ENCODE measurements at regions not wholly inside any gene's neighbourhood (a gene's known extent, or its start where the extent isn't known, plus 50 kb on each side); places are given as distances from the start of the nearest gene placed in this dataset.

DNA sequence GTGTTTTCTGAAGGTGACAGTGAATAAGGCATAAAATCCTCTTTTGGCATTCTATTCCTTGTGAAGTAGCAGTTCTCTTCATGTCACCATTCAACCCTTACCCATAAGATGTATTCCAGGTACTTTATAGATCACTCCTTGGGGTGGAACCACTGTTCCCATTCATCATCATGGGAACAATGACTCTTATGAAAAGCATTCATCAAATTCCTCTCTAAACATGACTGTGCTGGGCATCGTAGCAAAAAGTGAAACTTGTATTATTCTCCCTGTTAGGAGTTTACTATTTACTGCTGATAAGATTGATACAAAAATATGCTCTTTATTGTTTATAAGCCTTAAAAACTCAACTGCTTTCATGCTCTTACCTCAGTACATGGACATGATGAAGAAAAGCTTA lies 793.4 kb downstream of the LIG4 start:
- in situ Hi-C loops (cut with MboI) (no loop called here), intact Hi-C loops (cut with micrococcal nuclease) (no loop called here)
- H3K36me3 ChIP-seq (ENCODE audit: control insufficient read depth, insufficient read depth, low read length): no peaks in the 10 kb centered on the region
- no peaks in the 10 kb centered on the region for H3K4me1 ChIP-seq (replicated peaks in 1 of 2; ENCODE audit: control insufficient read depth in 2 of 2, insufficient read depth in 2 of 2, low read length in 2 of 2)
- H3K79me2 ChIP-seq (ENCODE audit: control insufficient read depth, insufficient read depth, low read length): no peaks in the 10 kb centered on the region
- no peak overlapping the region for H3K4me3 ChIP-seq
- no peaks in the 10 kb centered on the region for H3K9me1 ChIP-seq (ENCODE audit: control insufficient read depth, insufficient read depth, low read length)
- no peak overlapping the region for H3K27ac ChIP-seq (ENCODE audit: extremely low read depth, low read depth, low read length)
- CTCF ChIA-PET (ENCODE audit: low intra/inter-chr PET ratio): no interaction called here
- ATAC-seq: no peak
- no peak overlapping the region for H3K4me2 ChIP-seq (ENCODE audit: insufficient read depth, low read length)
- FAIRE-seq: no peak
- H3K27me3 ChIP-seq (ENCODE audit: control insufficient read depth in 2 of 2, insufficient read depth in 2 of 2, low read length in 2 of 2): no peaks in the 10 kb centered on the region
- no TSS peak for BruUV-seq (replicated peaks)
- 0% methylated on average over 1 of the region's 1 CpG for WGBS (ENCODE audit: insufficient coverage, low coverage, missing lambda C conversion rate)
- TF ChIP-seq, protein P1, sequence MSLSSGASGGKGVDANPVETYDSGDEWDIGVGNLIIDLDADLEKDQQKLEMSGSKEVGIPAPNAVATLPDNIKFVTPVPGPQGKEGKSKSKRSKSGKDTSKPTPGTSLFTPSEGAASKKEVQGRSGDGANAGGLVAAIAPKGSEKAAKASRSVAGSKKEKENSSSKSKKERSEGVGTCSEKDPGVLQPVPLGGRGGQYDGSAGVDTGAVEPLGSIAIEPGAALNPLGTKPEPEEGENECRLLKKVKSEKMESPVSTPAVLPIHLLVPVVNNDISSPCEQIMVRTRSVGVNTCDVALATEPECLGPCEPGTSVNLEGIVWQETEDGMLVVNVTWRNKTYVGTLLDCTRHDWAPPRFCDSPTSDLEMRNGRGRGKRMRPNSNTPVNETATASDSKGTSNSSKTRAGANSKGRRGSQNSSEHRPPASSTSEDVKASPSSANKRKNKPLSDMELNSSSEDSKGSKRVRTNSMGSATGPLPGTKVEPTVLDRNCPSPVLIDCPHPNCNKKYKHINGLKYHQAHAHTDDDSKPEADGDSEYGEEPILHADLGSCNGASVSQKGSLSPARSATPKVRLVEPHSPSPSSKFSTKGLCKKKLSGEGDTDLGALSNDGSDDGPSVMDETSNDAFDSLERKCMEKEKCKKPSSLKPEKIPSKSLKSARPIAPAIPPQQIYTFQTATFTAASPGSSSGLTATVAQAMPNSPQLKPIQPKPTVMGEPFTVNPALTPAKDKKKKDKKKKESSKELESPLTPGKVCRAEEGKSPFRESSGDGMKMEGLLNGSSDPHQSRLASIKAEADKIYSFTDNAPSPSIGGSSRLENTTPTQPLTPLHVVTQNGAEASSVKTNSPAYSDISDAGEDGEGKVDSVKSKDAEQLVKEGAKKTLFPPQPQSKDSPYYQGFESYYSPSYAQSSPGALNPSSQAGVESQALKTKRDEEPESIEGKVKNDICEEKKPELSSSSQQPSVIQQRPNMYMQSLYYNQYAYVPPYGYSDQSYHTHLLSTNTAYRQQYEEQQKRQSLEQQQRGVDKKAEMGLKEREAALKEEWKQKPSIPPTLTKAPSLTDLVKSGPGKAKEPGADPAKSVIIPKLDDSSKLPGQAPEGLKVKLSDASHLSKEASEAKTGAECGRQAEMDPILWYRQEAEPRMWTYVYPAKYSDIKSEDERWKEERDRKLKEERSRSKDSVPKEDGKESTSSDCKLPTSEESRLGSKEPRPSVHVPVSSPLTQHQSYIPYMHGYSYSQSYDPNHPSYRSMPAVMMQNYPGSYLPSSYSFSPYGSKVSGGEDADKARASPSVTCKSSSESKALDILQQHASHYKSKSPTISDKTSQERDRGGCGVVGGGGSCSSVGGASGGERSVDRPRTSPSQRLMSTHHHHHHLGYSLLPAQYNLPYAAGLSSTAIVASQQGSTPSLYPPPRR (CRISPR knock-in tag; IDR thresholded peaks at IDR 0.05; ENCODE audit: borderline replicate concordance): no peak
- TF ChIP-seq ZNF41 (CRISPR knock-in tag; conservative IDR thresholded peaks at IDR 0.05) (no peak), NUFIP1 (IDR thresholded peaks at IDR 0.05; ENCODE audit: partially characterized antibody) (no peak), TAF9B (IDR thresholded peaks at IDR 0.05; ENCODE audit: partially characterized antibody) (no peak)
- POLR2A ChIA-PET: no interaction called here
- H4K20me1 ChIP-seq (replicated peaks; ENCODE audit: control insufficient read depth, insufficient read depth, low read length): no peaks in the 10 kb centered on the region
- no peak overlapping the region for H2AFZ ChIP-seq (ENCODE audit: low read depth, low read length)
- H3K9me3 ChIP-seq (replicated peaks; ENCODE audit: control insufficient read depth, insufficient read depth, low read depth, low read length): no peaks in the 10 kb centered on the region
- H3K9ac ChIP-seq (ENCODE audit: insufficient read depth in 1 of 2, low read depth in 2 of 2, low read length in 2 of 2): no peak overlapping the region
- DNase-seq (ENCODE audit: extremely low read depth in 1 of 4, low spot score in 3 of 4): no peak

All from K562 (cell line).